GM21515 (cell line): ENCODE measurements at regions not wholly inside any gene's neighbourhood (a gene's known extent, or its start where the extent isn't known, plus 50 kb on each side); places are given as distances from the start of the nearest gene placed in this dataset.

ENCODE experiments used
- ATAC-seq: cut with Tn5 transposase; IDR thresholded peaks from one replicate; pipeline ENCODE4 v1.9.1; 2021; ENCODE audit not compliant: unreplicated experiment

DNA sequence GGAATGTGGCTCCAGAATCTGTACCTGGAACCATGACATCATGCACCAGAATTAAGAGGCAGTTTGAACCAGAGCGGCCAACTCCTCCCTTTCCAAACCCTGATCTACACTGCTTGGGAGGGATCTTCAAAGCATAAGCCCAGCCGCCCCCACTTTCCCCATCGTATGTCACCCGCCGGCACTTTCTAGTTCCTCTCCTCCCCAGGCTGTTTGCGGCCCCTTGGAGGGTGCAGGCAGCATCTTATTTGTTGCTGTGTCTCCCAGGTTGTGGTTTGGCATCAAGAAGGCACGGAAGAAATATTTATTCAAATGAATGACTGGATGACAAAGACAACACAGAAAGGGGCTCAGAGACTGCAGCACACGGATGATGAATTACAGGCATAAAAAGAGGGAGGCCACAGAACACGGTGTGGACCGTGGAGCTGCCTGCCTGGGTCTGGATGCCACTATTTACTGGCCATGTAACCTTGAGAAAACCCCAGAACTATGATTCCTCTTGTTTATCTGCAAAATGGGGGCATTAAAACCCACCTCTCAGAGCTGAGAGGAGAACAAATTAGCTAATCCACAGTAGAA is 305.8 kb downstream of the EIPR1 start:
- ATAC-seq = no peak

DNA sequence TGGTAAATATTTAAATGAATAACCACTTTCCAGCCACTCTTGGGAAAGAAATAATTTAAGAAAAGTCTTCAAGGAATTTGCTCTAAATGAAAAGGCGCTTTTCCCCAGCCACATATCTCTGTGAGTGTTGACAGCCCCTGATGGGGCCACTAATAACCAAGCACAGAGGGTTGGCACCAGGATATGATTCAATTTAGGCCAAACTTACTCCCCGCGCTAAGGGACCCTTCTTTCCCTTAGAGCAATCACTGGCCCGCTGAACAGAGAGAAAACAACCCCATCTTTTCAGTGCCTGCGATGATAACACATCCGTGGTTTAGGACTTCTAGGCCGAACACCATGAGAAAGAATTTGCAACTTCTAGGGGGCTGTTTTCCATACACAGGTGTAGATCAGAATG is 310.8 kb downstream of the EIPR1 start:
- ATAC-seq = no peak

DNA sequence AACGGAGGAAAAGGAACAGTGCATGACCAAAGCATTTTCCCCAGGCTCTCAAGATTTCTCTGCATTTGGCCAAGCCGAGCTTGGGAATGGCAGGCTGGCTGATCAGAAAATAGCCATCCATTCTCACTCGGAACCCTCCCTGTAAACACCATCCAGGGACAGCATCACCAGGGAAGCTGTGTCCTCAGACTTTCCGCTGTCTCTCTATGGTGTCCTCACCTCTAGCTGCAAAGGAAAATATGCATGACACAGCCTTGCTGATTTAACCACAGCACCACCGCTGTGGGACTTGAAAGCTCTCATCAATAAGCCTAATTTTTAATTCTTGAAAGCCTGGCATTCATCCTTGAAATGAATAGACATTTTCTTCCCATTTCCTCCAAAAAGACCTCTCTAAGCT is 311.7 kb downstream of the EIPR1 start:
- ATAC-seq = no peak

DNA sequence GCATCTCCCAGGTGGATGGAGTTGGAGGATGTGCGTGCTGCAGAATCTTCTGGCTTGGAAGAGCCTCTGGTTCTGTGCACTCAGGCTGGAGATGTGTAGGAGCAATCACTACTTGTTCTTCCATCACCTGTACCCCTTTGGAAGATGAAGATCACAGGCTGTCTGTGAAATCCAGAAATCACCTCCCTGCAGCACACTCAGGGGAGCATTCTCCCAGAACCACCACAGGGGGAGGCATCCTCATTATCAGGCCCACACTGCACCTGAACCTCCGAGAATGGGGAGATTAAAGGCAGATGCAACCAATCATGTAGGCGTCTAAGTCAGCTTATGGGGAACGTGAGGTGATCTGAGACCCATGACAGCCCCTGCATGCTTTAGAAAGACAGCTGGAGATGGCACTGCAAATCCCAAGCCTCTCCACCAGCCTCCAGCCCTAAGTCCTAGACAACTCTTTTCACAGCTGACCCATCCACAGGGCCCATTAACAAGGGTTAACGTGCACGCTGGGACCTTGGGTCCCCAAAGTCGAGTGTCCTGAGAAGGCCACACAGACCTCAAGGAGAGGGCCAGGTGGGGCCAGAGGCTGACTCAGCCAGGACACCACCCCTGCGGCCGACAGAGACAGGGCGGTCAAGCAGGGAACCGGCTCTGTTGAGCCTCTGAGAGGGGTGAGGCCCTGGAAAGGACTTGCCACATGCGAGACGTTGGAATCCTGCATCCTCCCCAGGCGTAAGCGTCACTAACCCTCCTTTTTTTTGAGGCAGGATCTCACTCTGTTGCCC is 314.9 kb downstream of the EIPR1 start:
- ATAC-seq = no peak

DNA sequence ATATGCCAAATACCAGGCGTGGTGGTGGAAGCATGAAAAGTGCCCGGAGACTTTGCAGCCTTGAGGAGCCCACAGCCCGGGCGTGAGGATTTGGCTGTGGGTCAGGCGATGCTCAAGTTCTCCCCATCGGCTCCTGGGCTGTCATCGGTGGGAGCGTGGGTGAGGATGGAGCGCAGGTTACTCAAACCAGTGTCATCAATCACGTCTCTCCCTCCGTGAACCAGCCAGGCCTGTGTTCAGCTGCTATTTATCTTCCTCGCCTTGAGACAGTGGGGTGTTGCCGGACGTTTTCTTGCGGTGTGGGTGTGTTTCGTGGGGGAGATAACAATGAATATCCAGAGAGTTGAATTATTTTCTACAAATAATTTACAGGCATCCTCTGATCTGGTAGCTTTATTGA is 317.6 kb downstream of the EIPR1 start:
- no peak for ATAC-seq

DNA sequence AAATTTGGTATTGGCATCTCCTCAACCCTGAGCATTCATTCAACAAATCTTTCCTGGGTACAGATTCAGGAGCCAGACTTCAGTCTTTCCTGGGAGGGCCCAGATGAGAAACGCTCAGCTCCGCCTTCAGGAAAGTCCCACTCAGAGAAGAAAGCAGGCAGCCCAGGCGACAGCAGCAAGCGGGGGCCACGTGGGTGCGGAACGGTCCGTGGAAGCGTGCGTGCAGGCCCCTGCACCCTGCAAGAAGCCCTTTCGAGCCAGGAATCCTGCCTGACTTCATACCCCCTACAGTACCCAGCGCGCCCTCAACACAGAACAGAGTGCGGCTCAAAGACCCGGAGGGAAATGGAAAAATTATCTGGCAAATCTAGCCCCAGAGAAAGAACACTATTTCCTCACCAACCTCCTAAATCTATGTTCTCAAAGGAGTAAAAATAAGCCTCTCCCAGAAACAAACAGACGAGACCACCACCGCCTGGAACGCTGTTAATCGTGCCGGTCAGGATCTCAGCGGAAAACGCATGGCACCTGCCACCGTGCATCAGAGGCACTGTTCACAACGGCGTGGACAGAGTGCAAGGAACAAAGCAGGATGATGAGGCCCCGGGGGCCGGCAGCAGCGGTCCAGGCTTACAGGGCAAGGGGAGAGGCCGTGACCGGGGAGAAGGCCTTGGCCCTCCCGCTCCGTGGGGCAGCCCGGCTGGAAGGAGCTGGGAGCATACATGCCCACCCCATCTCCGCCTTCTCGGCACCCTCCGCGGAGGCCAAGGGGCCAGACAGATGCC is 318.3 kb downstream of the EIPR1 start:
- ATAC-seq = no peak

DNA sequence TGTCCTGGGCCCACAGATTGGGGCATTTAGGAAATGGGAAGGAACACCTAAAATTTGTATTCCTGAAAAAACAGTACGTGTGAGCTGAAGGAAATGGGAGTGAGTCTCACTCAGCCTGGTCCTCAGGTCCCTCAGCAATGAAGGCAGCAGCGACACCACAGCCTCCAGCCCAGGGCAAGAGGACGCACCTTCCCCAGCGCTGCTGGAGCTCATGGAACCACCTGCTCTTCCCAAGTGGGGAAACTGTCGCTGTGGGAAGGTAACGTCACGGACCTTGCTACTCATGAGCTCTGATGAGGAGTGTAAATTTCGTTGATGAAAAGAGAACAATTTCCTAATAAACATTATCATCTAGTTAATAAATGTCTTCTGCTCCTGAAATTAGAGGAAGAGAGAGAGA is 323.6 kb downstream of the EIPR1 start:
- ATAC-seq = no peak

DNA sequence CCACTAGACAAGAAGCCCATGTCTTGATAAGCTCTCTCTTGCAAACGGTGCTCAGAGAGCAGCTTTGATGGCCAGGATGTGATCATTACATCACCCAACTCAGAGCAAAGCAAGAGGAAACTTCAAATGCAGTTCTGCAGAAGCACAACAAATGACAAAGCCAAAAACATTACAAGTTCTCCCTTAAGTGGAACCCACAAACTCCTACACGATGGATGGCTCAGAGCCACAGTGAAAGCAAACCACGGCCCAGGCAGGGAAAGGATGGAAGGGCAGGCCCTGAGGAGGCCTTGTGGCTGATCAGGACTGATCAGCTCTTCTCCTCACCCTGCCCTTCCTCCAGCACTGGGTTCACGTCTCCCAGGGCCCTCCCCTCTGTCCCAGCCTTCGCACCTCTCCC is 326.4 kb downstream of the EIPR1 start:
- no peak for ATAC-seq

DNA sequence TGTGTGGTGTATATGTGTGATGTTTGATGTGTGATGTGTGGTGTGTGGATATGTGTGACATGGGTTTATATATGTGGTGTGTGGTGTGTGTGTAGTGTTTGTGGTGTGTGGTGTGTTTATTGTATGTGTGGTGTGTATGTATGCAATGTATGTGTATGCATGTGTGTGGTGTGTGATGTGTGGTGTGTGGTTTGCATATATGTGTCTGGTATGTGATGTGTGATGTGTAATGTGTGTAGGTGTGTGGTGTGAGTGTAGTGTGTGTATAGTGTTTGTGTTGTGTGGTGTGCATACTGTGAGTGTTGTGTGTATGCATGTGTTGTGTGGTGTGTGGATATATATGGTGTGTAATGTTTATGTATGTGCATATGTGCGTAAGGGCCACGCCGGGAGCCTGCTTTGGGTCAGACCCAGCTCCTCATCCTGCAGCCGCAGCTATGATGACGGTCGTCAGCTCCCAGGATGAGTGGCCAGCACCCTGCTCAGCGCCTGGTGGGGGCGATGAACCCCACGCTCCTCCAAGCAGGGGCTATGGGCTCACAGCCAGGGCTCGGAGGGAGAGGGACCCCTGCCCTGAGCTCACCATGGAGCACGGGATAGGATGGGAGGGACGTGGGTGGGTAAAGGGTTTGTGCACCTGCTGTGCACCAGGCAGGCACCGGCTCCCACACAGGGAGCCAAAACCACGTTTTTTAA is 331.3 kb downstream of the EIPR1 start:
- no peak for ATAC-seq

DNA sequence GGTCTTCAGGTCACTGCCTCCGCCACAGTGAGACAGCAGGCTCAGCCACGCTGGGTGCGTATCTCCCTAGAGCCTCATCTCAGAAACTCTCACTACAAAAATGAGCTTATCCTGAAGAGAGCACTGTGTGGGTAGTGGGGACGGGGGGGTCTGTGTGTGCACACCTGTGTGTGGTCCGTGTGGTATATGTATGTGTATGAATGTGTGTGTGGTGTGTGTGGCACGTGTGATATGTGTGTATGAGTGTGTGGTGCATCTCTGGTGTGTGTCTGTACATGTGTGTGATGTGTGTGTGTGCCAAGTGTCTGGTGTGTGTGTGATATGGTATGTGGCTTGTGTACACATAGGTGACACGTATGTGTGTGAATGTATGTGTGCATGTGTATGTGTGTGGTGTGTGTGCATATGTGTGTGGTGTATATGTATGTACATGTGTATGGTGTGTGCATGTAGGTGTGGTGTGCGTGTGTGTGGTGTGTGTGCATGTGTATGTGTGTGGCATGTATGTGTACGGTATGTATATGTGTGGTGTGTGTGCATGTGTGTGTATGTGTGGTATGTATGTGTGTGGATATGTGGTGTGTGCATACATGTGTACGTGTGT is 332.2 kb downstream of the EIPR1 start:
- no peak for ATAC-seq

DNA sequence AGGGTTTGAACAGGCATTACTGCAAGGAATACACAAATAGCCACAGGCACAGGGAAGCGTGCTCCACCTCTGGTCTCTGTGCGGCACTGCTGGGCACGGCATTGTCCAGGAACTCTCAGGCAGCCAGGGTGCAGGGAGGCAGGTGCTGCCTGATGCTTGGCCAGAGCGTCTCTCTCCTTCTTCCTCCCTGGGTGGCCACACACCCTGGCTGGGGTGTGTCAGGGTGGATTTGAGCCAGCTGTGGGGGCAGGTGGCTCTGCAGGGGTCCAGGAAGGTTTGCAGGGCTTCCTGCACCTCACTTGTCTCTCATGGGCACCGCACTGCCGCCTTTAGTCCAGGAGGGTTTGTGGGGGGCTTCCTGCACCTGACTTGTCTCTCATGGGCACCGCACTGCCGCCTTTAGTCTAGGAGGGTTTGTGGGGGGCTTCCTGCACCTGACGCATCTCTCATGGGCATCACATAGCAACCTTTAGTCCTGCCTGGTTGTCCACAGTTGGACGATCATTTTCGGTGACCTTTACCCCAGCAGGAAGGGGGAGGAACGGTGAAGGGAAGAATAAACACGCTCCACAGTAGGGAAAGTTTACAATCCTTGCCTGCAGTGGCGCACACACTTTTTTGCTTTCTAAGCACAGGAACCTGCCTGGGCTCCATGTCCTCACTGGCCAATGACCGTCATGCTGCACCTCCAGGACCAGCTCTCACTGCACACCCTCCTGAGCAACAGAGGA is 332.9 kb downstream of the EIPR1 start:
- no peak for ATAC-seq

DNA sequence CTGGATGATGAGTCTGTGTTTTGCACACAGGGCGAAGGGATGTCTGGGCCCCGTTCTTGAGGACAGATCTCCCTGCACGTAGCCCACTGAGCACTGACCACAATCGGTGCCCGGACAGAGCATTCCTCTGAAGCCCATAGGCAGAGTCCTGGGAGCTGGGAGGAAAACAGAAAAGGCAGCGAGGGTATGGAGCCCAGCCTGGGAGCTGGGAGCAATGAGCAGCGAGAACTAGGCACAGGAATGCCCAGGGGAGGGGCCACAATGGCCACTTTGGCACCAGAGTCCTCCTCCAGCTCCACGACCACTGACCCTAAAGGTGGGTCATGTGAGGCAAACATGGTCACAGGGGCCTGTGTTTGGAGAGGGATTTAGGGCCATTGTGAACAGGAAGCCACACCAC is 333.9 kb downstream of the EIPR1 start:
- no peak for ATAC-seq

DNA sequence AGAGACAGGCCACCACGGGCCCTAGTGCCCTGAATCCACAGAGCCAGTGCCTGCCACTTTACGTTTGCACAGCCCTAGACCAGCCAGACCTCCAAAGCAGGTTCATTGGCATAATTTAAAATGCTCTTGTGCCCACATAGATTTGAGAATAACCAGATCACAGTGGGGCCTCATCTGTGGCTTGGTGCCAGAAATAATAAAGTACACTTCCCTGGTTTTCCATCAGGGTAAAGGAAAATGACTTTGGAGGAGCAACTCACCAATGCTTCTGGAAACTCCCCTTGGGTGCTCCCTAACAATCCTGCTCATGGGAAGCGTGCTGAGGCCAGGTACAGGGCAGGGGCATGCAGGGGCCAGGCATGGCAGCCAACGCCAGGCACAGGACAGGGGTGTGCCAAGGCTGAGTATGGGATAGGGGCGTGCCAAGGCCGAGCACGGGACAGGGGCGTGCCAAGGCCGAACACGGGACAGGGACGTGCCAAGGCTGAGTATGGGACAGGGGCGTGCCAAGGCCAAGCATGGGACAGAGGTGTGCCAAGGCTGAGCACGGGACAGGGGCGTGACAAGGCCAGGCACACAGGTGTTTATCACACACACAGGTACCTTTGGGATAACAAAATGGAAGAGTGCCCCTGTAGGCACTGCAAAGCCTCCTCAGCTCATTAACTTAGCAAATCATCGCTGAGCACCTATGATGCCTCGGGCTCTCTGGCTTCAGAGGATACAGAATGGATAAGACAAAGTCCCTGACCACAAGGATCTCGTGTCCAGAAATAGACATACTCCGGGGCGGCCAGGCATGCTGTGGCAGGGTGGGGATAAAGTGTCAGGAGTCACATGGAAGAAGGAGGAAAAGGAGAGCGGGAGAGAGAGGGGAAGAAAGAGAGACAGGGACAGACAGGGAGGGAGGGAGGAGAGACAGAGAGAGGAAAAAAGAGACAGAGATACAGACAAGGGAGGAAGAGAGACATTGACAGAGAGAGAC is 334.7 kb downstream of the EIPR1 start:
- ATAC-seq = no peak

DNA sequence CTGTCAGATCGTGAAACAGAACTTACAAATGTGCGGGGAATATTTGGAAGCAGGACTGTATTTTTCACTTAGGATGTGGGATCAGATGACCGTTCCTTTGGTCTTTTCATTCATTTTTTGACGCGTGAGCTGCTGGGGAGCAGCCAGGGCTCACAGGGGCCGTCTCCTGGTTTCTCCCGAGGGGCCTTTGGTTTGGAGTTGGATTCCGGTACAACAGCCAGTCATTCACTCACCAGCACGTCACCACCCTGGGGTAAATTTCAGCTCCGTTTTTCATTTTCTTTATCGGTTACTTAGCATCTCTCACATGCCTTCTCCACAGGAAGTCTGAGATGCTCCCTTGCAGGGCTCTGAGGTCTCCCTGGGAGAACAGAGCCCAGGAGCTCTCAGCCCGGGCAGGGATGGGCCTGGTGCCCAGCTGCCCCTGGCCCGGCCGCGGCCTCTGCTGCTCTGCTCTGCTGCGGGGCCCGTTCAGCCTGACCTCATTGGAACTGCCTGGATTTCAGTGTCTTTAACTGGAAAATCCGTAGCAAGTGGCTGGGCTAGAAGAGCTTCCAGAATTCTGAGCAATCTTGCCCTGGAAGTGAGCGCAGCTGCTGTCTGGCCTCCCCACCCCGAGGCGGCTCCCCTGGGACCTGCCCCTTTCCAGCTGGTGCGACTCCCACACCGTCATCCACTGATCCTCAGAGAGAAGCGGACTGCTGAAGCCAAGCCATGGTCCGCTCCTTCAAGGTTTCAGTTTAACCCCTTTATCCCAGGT is 335.6 kb downstream of the EIPR1 start:
- no peak for ATAC-seq

DNA sequence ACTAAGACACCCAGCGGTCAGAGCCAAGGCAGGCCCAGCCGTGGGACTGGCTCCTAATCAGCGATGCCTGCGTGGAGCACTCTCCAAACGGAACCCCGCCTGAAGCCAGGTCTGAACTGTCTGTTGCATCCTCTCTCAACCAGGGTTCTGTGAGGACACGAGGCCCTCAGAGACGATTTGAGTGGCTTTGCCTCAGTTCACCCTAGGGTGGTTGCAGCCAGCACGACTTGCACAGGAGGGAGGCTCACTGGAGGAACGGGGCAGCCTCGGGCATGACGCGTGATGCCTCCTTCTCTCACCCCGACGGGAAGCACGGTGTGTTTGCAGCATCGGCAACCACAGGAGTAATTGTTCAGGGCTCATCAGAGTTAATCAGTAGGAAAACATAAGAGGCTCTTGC is 336.4 kb downstream of the EIPR1 start:
- no peak for ATAC-seq

DNA sequence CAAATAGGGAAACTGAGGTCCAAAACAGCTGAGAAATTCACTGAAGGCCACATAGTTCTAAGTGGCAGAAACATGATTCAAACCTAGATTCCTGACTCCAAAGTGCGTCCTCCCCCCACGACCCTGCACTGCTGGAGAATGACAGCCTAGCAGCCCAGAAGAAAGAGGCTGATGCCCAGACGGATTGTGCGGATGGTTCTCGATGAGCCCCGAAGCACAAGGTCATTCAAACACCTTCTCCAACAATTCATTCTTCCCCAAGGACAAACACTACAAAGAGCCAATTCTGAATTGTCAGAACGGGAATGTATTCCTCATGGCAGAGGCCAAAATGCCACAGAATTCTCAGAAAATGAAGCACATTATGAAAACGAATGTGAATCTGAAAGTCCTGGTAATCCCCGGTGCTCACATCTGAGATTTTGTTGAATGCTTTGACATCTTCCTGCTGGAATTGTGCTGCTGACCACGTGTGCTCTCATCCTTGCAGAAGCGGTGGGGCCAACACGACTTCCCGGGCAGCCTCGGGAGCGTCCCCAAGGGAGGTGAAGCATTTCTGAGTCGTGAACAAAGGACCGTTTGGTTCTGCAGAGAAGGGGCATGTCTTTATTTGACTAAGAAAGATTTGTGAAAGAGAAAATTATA is 337.0 kb downstream of the EIPR1 start:
- ATAC-seq = no peak

DNA sequence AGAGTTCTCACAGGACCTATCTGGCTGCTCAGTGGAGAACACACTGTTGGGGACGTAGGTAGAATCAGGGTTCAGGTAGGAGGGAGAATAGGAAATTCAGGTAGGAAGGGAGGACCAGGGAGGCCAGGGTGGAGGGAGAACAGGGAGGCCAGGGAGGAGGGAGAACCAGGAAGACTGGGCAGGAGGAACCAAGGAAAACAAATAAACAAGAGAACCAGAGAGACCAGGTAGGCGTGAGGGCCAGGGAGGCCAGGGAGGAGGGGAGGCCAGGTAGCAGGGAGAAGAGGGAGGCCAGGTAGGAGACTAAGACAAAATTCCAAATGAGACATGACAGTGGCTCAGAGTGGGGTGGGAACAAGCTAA is 337.6 kb downstream of the EIPR1 start:
- no peak for ATAC-seq
